Renal cortex interstitium (tissue), 11 donors: ENCODE measurements at regions not wholly inside any gene's neighbourhood (a gene's known extent, or its start where the extent isn't known, plus 50 kb on each side); places are given as distances from the start of the nearest gene placed in this dataset.
A peak's percentile ranks its signal among the peaks of the same experiment; 100 is the strongest.
"Not testable (repeated sequence)": the region's sequence is repeated elsewhere in the genome, so short reads cannot be mapped to it uniquely, and the experiment has no call there.

Experiments used
- DNase-seq, 11 donors: peaks; one replicate each; pipeline ENCODE4 v3.0.0-alpha.2; 2013; ENCODE audit warnings: low read depth in 9 of 11, low spot score in 4 of 11; ENCODE audit errors: extremely low read depth in 1 of 11

- DNase-seq, result no peak
Observed at GRCh38 chr13:84645196-84646012, 763.1 kb upstream of the SLITRK1 start.

GRCh38 chr13:84641491-84641890 lies 759.2 kb upstream of the SLITRK1 start:
- no peak for DNase-seq

- DNase-seq, result no peak
Observed at GRCh38 chr13:84640691-84641090, 758.4 kb upstream of the SLITRK1 start.

GRCh38 chr13:84630476-84630875 lies 748.2 kb upstream of the SLITRK1 start:
- DNase-seq, result no peak

- no peak for DNase-seq
Observed at GRCh38 chr13:84616864-84617263, 734.6 kb upstream of the SLITRK1 start.

GRCh38 chr13:84609716-84610115 lies 727.4 kb upstream of the SLITRK1 start:
- no peak for DNase-seq

GRCh38 chr13:84607261-84608013 lies 725.2 kb upstream of the SLITRK1 start:
- peak in 6 of 11 donors; percentile 2 to 33 (median 6) for DNase-seq

- no peak for DNase-seq
Observed at GRCh38 chr13:84606616-84607015, 724.3 kb upstream of the SLITRK1 start.

- DNase-seq, result no peak
Observed at GRCh38 chr13:84605927-84606326, 723.7 kb upstream of the SLITRK1 start.

- DNase-seq, result no peak
Observed at GRCh38 chr13:84591444-84591843, 709.2 kb upstream of the SLITRK1 start.

GRCh38 chr13:84590663-84591062 lies 708.4 kb upstream of the SLITRK1 start:
- no peak for DNase-seq

- no peak for DNase-seq
Observed at GRCh38 chr13:84588023-84588422, 705.7 kb upstream of the SLITRK1 start.

GRCh38 chr13:84579901-84580300 lies 697.6 kb upstream of the SLITRK1 start:
- DNase-seq, result not testable (repeated sequence)

GRCh38 chr13:84574851-84575250 lies 692.6 kb upstream of the SLITRK1 start:
- peak in 1 of 11 donors; percentile 7 for DNase-seq

- DNase-seq, result no peak
Observed at GRCh38 chr13:84571264-84571663, 689.0 kb upstream of the SLITRK1 start.

GRCh38 chr13:84570831-84571230 lies 688.6 kb upstream of the SLITRK1 start:
- no peak for DNase-seq

- DNase-seq, result no peak
Observed at GRCh38 chr13:84569366-84569765, 687.1 kb upstream of the SLITRK1 start.

- no peak for DNase-seq
Observed at GRCh38 chr13:84567848-84568247, 685.6 kb upstream of the SLITRK1 start.

GRCh38 chr13:84566780-84567179 lies 684.5 kb upstream of the SLITRK1 start:
- DNase-seq, result no peak

GRCh38 chr13:84563611-84564010 lies 681.3 kb upstream of the SLITRK1 start:
- no peak for DNase-seq
